ENCODE measurements at regions not wholly inside any gene's neighbourhood (a gene's known extent, or its start where the extent isn't known, plus 50 kb on each side); places are given as distances from the start of the nearest gene placed in this dataset.

DNA sequence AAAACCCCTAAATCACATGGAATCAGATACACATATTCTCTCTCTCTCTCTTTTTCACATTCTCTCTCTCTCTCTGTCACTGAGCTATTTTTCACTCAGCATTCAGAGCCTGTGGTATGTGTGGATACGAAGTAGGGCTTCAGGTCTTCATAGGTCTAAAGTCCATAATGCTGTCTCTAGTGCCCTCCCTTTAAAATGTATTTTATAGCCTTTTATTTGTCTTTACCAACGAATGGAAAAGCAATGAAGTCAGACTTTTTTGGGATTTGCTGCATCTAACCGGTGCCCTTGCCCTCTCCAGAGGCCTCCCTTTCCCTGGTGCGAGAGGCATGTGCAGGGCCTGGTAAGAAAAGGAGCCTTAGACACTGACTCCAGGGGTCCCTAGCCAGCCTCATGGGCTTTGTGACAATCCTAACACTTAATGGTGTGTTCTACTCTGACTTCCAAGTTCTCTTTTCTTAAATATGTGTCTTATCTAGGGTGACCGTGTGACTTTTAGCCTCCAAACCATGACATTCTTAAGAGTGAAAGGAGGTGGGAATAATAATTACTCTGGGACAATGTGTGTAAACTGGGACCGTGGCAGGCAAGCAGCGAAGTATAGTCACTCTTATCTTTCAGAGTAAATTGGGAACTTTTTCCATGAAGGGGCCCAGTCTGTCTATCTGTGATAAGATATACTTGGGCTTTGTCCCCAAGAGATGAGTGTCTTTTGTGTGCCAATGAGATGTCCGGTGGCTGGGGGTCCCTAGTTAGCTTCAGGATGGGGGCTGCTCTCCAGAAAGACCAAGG, 101.1 kb downstream of the B3GNT2 start:
- DNase-seq, result no peak

DNA sequence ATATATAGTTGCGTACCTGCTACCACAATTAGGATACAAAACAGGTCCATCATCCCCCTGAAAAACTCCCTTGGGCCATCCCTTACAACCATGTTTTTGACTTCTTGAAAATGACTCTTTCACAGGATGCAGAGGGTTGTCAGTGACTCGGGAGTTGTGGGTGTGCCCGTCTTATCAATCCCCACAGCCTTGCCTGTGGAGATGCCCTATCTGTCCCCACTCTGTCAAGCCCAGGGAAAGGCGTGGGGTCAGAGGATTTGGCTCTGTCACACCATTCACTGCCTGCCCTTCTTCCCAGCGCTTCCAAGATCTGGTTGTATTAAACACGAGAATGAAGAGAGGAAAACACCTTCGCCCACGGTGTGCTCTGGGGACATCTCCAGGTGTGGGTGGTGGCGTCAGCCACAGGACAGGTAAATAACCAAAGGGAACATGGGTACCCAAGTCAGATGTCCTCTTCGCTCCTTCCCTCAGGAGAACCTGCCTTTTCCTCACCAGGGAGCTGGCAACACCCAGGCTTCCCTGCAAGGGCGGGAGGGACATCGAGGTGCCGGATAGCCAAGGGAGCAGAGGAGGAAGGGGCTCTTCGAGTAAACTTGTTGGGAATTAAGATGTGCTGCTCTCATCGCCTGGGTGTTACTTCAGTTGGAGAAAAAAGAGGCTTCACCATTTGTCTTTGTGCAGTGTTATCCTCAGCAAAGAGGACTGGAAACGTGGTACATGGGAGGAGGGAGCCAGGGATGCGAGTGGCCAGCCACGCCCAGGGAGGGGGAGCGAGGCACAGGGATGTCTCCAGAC, 100.3 kb downstream of the B3GNT2 start:
- no peak for DNase-seq

DNA sequence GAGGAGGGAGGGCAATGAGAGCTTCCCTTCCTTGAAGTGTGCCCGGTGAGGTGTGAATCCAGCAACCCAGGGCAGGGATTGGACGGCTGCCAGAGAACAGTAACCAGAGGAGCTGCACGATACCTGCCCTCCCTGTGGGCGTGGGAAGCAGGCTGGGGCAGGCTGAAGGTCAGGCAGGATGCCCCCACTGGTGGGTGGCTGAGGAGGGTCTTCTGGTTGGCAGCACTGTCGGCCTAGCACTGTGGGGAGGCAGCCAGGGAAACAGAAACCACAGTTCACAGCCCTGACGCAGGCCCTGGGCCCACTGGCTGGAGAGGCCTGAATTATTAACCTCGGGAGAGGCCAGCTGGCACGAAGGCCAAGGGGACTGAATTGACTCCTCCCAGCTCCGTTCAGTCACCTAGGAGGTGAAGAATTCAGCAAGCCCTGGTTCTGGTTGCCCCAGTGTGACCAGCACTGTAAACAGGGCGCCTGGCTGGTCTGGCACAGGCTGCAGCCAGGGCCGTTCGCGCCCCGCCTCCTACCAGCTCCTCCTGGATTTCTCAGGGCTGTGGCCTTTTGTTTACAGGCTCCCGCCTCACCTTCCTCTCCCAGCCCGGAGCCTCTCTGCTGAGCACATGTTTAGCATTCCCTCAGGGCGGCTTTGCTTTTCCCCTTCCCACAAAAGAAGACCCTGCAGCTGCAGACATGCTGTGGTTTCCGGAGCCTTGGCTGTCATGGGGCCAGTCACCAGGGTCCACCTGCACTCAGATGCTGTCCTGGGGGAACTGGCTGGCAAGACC, 97.8 kb downstream of the B3GNT2 start:
- peak; percentile 67 for DNase-seq

DNA sequence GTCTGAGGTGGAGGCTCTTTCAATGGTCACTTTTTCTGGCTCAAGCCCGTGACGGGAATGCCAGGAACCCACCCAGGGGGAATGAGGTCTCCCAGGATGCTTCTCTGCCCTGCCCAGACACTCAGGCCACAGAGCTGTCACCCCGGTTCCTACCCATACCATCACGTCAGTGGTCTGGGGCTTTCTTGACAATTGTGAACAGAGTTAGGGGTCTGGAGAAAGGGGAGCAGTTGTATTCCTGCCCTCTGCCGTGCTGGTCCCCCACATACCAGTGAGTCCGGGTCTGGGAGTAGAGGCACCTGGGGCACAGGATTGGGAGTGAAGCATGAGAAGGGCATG, 97.2 kb downstream of the B3GNT2 start:
- DNase-seq, result no peak

DNA sequence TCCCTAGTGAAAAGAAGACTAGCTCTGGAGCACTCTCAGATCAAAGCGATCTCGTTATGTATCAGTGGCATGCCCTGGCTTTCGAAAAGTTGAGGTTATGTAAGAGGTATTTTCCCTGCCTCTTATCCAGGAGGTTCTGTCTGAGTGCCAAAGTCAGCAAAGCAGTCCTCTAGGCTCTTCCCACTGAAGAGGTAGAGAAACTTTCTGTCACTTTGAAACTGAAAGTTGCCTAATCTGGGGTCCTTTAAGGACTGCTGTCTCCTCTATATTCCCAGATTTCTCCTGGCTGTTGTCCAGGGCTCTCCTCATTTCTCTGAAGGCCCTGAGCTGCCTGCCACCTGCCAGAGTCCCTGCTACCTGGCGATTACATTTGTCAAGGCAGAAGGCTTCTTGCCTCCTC, 96.3 kb downstream of the B3GNT2 start:
- peak; percentile 65 for DNase-seq

DNA sequence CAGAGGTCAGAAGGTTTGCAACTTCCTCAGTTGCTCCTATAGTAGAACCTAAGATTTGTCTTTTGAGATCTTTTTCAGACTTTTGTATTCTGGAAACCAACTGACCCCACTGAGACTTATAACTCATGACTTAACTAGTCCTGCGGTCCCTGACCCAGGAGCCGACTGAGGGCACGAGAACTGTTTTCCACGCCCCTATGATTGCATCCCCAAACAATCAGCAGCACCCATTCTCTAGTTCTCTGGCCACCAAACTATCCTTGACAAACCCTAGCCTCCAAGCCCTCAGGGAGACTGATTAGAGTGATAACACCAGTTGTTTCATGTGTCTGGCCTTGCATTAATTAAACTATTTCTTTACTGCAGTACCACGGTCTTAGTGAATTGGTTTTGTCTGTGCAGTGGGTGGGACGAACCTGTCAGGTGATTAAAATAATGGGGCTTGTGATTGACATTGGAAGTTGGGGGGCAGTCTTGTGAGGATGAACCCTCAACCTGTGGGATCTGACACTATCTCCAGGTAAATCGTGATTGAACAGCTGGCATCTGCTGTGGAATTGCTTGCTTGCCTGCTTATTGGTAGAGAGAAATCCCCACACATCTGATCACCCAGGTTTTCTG, 95.7 kb downstream of the B3GNT2 start:
- DNase-seq, result no peak

DNA sequence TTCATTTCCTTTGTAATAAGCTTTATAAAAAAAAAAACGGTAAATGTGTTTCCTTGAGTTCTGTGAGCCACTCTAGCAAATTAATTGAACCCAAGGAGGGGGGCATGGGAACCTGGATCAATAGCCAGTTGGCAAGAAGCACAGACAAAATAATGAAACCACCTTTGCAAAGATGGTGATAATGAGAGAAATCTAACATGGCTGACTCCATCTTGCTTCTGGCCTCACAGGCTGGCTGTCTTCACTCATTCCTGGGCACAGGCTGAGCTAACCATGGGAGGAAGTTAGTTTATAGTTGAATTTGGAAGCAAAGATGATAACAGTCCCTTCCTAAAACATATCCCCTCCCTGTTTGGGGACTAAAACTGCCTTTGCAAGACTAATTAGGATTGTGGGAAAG, 95.1 kb downstream of the B3GNT2 start:
- no peak for DNase-seq

DNA sequence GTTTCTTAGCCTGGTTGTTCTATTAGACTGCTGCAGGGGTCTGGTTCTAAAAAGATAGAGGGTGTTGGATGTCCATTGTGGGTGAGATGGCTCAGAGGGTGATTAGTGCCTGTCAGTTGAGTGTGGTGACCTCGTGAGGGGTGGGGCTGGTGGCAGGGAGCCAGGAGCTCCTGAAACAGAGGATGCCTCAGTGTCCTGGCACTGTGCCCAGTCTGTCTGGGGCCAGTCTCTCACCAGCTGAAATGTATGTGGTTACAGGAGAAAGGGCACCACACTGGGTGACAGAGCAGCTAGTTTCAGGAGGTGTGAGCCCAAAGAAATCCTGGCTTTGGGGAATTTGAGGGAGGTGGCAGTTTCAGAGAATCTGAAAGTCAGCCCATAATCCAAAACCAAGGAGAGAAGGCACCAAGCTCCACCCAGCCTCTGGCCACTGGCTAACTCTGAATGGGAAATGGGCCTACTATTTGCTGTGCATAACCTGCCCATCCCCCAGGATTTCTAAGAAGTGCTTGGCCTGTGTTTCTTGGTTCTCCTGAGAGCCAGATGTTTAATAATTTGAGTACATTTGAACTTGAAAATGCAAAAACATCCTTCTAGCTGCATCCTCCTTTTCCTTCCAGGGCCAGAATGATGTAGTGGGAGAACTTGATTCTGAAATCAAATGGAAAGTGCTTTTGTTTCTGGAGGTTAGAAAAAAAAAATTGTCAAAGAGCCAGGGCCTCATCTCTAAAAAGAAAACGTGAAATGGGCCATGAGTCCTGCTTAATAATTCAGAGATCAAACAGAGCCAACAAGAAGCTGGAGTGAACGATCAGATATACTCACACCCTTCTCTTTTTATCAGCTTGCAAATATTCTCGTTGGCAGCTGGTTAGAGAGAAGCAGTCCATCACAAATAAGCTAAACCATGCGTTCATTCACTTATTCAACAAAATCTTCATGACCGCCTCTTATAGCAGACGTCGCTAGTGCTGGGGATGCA, 92.3 kb downstream of the B3GNT2 start:
- peak; percentile 89 for DNase-seq

DNA sequence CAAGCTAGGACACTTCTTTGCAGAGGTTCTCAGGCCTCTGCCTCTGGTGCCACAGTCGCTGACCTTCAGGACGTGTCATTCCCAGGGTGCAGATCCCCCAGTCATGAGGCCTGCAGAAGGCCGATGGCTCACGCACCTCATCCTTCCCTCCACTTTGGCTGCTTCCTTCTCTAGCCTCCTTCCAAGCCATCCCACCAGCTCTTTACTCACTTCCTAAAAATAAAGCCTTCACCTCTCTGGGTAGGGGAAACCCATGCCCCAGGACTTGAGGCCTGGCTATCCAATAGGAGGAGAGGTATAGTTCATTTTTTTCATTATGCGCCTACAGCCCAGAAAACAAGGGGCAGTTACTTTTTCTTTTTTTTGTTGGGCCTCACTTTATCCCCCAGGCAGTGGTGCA, 91.4 kb downstream of the B3GNT2 start:
- no peak for DNase-seq

DNA sequence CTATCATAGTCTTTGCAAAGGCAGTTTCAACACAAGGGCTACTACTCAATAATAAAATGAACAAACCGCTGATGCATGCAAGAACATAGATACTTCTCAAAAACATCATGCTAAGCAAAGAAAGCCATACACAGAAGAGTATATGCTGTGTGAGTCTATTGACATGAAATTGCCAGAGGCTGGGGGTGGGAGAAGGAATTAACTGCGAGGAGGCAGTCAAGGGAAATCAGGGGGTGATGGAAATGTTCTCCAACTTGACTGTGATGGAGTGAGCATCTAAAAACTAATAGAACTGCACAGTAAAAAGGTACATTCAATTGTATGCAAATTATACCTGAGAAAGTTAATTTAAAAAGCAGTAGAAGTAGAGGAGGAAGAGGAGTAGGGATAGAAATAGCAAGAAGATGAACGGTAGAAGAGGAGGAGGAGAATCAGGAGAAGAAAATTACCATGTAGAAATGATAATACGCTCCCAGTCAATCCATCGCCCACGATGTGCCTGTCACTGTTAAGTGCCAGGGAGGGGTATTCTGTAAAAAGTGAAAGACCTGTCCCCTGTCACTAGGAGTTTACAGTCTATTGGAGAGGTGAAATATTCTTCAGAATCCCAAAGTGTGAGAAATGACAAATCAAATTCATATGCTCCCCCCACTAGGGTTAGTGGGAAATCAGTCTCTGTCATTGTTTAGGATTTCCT, 90.3 kb downstream of the B3GNT2 start:
- no peak for DNase-seq

DNA sequence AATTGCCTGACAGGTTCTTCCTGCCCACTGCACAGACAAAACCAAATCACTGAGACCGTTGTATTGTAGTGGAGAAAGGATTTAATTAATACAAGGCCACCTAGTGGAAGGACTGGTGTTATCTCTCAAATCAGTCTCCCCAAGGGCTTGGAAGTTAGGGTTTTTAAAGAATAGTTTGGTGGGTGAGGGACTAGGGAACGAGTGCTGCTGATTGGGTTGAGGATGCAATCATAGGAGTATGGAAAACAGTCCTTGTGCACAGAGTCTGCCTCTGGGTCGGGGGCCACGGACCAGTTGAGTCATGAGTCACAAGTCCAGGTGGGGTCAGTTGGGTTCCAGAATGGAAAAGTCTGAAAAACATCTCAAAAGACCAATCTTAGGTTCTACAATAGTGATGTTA, 89.1 kb downstream of the B3GNT2 start:
- DNase-seq, result no peak

DNA sequence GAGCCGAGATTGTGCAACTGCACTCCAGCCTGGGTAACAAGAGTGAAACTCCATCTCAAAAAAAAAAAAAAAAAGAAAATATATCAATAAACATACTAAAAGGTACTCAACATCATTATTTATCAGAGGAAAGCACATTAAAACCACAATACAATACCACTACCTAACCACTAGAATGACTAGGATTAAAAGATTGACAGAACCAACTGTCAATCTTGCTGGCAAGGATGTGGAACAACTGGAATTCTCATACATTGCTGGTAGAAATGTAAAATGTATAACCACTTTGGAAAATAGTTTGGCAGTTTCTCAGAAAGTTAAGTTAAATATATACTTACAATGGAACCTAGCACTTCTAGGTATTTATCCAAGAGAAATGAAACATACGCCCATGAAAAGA, 88.6 kb downstream of the B3GNT2 start:
- no peak for DNase-seq

DNA sequence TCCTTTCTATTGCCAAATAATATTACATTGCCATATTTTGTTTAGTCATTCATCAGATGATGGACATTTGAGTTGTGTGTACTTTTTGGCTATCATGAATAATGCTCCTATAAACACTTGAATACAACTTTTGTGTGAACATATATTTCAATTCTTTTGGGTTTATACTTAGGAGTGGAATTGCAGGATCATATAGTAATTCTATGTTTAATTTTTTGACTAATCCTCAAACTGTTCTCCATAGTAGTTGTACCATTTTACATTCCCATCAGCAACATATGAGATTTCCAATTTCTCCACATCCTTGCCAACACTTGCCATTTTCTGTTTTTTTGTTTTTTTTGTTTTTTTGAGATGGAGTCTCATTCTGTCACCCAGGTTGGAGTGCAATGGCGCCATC, 87.2 kb downstream of the B3GNT2 start:
- DNase-seq, result no peak

DNA sequence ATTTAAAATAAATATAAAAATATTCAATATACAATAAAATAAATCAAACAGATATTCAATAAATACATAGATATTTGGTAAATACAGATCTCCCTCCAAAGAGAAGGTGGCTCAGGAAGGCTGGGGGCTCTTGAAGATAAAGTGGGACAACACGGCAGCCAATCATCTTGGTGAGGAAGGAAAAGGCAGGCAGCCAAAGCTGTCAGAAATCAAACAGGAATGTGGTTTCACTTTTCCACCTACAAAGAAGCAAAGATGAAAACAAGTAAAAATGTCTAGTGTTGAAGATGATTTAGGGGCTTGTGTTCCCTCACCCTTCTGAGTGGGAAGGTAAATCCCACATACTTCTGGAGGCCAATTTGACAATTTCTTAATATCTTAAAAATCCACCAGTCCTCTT, 85.7 kb downstream of the B3GNT2 start:
- DNase-seq, result no peak

DNA sequence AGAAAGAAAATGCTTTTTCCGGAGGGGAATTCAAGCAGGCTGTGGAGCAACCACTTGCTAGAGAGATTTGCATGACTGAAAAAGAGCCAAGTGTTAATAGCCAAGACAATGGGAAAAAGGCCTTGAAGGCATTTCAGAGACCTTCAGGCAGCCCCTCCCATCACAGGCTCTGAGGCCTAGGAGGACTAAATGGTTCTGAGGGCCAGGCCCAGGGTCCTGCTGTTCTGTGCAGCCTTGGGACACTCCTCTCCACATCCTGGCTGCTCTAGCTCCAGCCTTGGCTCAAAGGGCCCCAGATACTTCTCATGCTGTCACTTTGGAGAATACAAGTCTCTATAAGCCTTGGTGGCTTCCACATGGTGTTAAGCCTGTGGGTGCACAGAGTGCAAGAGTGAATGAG, 81.8 kb downstream of the B3GNT2 start:
- no peak for DNase-seq
